OCI-LY7 (cell line): ENCODE measurements at regions not wholly inside any gene's neighbourhood (a gene's known extent, or its start where the extent isn't known, plus 50 kb on each side); places are given as distances from the start of the nearest gene placed in this dataset.

Source experiments
- CTCF ChIP-seq: fragments of 200-600 bp; sonication (generic); conservative IDR thresholded peaks from 2 replicates; pipeline ENCODE4 v1.5.1; 2014; ENCODE audit warnings: mild to moderate bottlenecking, antibody characterized with exemption, low read length, moderate library complexity, mixed read lengths
- EZH2phosphoT487 ChIP-seq: fragments of 200-600 bp; sonication (generic); IDR thresholded peaks from 2 replicates; pipeline ENCODE4 v1.6.1; 2018; ENCODE audit warnings: low read depth, borderline replicate concordance, mild to moderate bottlenecking, mixed run types, antibody characterized with exemption, low read length, moderate library complexity, mixed read lengths

DNA sequence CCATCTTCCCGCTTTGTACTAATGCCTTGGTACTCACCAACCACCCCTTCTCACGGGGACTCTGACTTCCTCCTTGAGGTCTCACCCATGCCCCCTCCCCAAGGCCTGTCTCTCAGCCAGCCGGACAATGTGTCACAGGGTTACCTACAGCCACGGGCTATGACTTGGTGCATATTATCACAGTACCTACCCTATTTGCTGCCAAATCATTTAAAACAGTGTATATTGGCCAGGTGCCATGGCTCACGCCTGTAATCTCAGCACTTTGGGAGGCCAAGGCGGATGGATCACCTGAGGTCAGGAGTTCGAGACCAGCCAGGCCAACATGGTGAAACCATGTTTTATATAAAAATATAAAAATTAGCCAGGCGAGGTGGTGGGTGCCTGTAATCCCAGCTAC lies 93.4 kb upstream of the TBL1XR1 start:
- no peak for TF ChIP-seq CTCF
- TF ChIP-seq EZH2phosphoT487, result no peak
